ENCODE measurements at regions not wholly inside any gene's neighbourhood (a gene's known extent, or its start where the extent isn't known, plus 50 kb on each side); places are given as distances from the start of the nearest gene placed in this dataset.

GRCh38 chr1:29384496-29385015, 148.2 kb downstream of the PTPRU start:
- Histone ChIP-seq H3K79me2 (ENCODE audit: control insufficient read depth, insufficient read depth, low read length) (no peaks in the 10 kb centered on the region), H3K9me3 (replicated peaks; ENCODE audit: control insufficient read depth, insufficient read depth, low read length) (peaks cover 4% of the 10 kb centered on the region; the same call in 1 of the 3 replicates), H3K4me3 (no peak overlapping the region), H3K9ac (ENCODE audit: control insufficient read depth, insufficient read depth, low read length) (no peak overlapping the region), H3K4me1 (ENCODE audit: control insufficient read depth, insufficient read depth, low read length) (no peaks in the 10 kb centered on the region), H4K20me1 (ENCODE audit: control insufficient read depth, insufficient read depth) (no peaks in the 10 kb centered on the region), H3K4me2 (ENCODE audit: control insufficient read depth, insufficient read depth) (no peak overlapping the region), H3K36me3 (ENCODE audit: control insufficient read depth in 2 of 2, insufficient read depth in 2 of 2, low read length in 1 of 2) (no peaks in the 10 kb centered on the region), H2AFZ (ENCODE audit: control insufficient read depth, low read depth, low read length) (no peak overlapping the region), H3K27me3 (replicated peaks in 1 of 2; ENCODE audit: control insufficient read depth in 2 of 2, insufficient read depth in 2 of 2, low read length in 1 of 2) (no peaks in the 10 kb centered on the region), H3K27ac (ENCODE audit: control insufficient read depth, insufficient read depth) (no peak overlapping the region)
- ChIA-PET CTCF (no interaction called here), SMC1A (ENCODE audit: uncharacterized antibody, unreplicated experiment) (no interaction called here), RAD21 (ENCODE audit: unreplicated experiment) (no interaction called here), POLR2A (no interaction called here)
- intact Hi-C loops (cut with micrococcal nuclease; ENCODE audit: unreplicated experiment): no loop called here
- no peak for FAIRE-seq
- in situ Hi-C loops (cut with MboI): no loop called here
- DNase-seq (ENCODE audit: low read depth, low spot score): no peak
- ATAC-seq: no peak
- 29% methylated on average over 9 of the region's 9 CpGs for WGBS (ENCODE audit: insufficient coverage, insufficient replicate concordance, low lambda C conversion rate, missing lambda C conversion rate)
- no TSS peak for BruUV-seq (replicated peaks)
- TF ChIP-seq BCLAF1 (IDR thresholded peaks at IDR 0.05) (no peak), ZBED1 (IDR thresholded peaks at IDR 0.05; ENCODE audit: borderline replicate concordance) (no peak), NR2C1 (IDR thresholded peaks at IDR 0.05) (no peak), POLR2A (IDR thresholded peaks at IDR 0.05; ENCODE audit: low read depth, low read length) (no peak), SMAD5 (IDR thresholded peaks at IDR 0.05; ENCODE audit: low read depth) (no peak), ZNF384 (IDR thresholded peaks at IDR 0.05; ENCODE audit: borderline replicate concordance, low read depth, low read length) (no peak), NFIC (IDR thresholded peaks at IDR 0.05; ENCODE audit: low read depth, low read length) (no peak), TCF7 (IDR thresholded peaks at IDR 0.05; ENCODE audit: borderline replicate concordance) (no peak), IKZF1 (conservative IDR thresholded peaks at IDR 0.05) (no peak), ZNF24 (IDR thresholded peaks at IDR 0.05) (no peak), PBX3 (IDR thresholded peaks at IDR 0.05; ENCODE audit: insufficient replicate concordance, low read depth, low read length) (no peak), BMI1 (IDR thresholded peaks at IDR 0.05; ENCODE audit: borderline replicate concordance) (no peak), USF1 (IDR thresholded peaks at IDR 0.05; ENCODE audit: borderline replicate concordance, extremely low read length, insufficient read depth, low read depth, low read length) (no peak), MYC (IDR thresholded peaks at IDR 0.05; ENCODE audit: insufficient read depth, insufficient read length, insufficient replicate concordance, low read length, severe bottlenecking) (no peak), KAT2A (conservative IDR thresholded peaks at IDR 0.05; ENCODE audit: control insufficient read depth, low read depth, low read length) (no peak), SUZ12 (IDR thresholded peaks at IDR 0.05; ENCODE audit: unreplicated experiment) (no peak), NFXL1 (IDR thresholded peaks at IDR 0.05; ENCODE audit: borderline replicate concordance) (no peak), ESRRA (IDR thresholded peaks at IDR 0.05; ENCODE audit: low read length) (no peak)
- TF ChIP-seq, protein P1, sequence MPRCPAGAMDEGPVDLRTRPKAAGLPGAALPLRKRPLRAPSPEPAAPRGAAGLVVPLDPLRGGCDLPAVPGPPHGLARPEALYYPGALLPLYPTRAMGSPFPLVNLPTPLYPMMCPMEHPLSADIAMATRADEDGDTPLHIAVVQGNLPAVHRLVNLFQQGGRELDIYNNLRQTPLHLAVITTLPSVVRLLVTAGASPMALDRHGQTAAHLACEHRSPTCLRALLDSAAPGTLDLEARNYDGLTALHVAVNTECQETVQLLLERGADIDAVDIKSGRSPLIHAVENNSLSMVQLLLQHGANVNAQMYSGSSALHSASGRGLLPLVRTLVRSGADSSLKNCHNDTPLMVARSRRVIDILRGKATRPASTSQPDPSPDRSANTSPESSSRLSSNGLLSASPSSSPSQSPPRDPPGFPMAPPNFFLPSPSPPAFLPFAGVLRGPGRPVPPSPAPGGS (IDR thresholded peaks at IDR 0.05; ENCODE audit: borderline replicate concordance, insufficient read depth, low read depth, low read length, poor library complexity, severe bottlenecking): no peak
